Panc1 (cell line): ENCODE measurements at regions not wholly inside any gene's neighbourhood (a gene's known extent, or its start where the extent isn't known, plus 50 kb on each side); places are given as distances from the start of the nearest gene placed in this dataset.

ENCODE experiments used
- POLR2AphosphoS5 ChIP-seq: IDR thresholded peaks from 2 replicates; pipeline ENCODE4 v1.6.1; 2012; ENCODE audit warnings: mild to moderate bottlenecking, low read depth, low read length, moderate library complexity
- TCF7L2 ChIP-seq: IDR thresholded peaks from 2 replicates; pipeline ENCODE4 v1.6.1; 2011; ENCODE audit warnings: mild to moderate bottlenecking, low read depth, low read length, inconsistent platforms
- TF ChIP-seq, protein P1 (sequence below): fragments of 450-650 bp; IDR thresholded peaks from 2 replicates; pipeline ENCODE4 v1.5.1; 2017; ENCODE audit warnings: mild to moderate bottlenecking

- TF ChIP-seq, protein P1, sequence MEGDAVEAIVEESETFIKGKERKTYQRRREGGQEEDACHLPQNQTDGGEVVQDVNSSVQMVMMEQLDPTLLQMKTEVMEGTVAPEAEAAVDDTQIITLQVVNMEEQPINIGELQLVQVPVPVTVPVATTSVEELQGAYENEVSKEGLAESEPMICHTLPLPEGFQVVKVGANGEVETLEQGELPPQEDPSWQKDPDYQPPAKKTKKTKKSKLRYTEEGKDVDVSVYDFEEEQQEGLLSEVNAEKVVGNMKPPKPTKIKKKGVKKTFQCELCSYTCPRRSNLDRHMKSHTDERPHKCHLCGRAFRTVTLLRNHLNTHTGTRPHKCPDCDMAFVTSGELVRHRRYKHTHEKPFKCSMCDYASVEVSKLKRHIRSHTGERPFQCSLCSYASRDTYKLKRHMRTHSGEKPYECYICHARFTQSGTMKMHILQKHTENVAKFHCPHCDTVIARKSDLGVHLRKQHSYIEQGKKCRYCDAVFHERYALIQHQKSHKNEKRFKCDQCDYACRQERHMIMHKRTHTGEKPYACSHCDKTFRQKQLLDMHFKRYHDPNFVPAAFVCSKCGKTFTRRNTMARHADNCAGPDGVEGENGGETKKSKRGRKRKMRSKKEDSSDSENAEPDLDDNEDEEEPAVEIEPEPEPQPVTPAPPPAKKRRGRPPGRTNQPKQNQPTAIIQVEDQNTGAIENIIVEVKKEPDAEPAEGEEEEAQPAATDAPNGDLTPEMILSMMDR: no peak
- TF ChIP-seq POLR2AphosphoS5: no peak
- TF ChIP-seq TCF7L2: no peak
Measured at GRCh38 chr1:5265438-5266075, 611.1 kb downstream of the AJAP1 start.
